ENCODE measurements at regions not wholly inside any gene's neighbourhood (a gene's known extent, or its start where the extent isn't known, plus 50 kb on each side); places are given as distances from the start of the nearest gene placed in this dataset.

DNA sequence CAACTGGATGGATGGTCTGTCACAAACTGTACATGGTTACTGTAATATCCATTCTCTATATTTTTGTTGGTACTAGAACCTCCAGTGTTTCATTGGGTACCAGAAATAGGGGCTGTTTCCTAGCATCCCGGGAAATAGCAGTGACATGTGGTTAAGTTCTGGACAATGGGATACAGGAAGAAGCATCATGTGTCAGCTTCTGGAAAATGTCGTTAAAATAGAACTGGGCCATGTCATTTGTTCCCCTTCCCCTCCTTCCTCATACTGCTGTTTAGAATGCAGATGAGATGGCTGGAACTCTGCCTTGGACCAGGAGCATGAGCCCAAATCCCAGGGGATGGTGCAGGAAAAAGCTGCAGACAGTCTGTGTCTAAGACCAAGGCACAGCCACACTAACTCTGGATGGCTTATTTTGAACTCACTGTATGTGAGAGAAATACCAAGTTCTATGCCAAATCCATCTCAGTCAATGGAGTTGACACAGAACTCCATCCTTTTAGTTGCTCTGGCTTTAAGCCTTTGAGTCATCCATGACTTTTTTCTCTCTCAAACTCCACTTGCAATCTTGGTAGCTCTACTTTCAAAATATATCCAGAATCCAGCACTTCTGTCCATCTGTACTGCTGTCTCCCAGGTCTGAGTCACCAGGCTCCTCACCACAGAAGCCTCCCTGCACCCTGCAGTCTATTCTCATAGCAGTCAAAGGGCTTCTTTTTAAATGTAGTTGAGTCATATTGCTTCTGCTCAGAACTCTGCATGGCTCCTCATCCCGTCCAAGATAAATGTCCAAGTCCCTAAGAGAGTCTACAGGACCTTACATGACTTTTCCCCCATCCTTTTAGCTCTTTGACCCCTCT is 184.2 kb downstream of the NSG2 start:
- no peak for DNase-seq (ENCODE audit: low read depth in 4 of 4, low spot score in 3 of 4)

DNA sequence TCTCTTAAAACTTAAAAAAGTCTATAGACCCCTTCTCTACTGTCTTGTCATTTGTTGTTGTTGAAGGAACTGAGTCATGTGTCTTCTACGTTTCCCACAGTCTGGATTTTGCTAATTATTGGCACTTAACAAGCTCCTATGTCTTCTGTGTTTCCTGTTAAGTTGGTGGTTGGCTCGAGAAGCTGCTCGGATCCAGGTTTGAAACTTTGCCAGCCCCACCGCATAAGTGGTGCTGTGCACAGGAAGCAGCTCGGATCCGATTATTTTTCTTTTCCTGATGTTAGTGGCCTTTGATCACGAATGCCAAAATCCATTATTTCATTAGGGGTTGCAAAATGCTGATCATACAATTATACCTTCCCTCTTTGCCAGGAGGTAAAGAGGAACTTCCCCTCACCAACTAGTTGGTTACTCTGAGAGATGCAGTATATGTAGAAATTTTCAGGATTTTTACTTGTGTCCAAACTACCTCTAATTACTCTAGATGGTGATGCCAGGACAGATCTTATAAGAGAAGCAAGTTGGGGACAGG is 186.5 kb downstream of the NSG2 start:
- no peak for DNase-seq (ENCODE audit: low read depth in 4 of 4, low spot score in 3 of 4)

DNA sequence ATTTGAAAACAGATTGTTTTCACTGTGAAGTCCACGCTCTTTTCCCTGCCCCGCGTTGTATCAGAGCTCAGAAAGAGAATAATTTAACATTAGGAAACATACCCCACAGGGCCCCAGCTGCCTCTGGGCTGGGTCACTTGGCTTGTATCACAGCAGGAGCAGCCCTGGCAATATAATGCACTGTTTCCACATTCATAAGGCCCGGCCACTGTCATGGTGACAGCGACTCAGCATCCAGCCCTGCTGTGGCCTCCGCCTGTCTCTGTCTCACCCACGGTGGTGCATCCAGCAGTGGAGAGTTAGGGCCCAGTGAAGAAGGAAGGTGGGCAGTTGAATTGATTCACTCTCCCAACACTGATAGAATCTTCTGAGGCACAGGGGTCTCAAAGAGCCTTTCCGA is 188.9 kb downstream of the NSG2 start:
- no peak for DNase-seq (ENCODE audit: low read depth in 4 of 4, low spot score in 3 of 4)

DNA sequence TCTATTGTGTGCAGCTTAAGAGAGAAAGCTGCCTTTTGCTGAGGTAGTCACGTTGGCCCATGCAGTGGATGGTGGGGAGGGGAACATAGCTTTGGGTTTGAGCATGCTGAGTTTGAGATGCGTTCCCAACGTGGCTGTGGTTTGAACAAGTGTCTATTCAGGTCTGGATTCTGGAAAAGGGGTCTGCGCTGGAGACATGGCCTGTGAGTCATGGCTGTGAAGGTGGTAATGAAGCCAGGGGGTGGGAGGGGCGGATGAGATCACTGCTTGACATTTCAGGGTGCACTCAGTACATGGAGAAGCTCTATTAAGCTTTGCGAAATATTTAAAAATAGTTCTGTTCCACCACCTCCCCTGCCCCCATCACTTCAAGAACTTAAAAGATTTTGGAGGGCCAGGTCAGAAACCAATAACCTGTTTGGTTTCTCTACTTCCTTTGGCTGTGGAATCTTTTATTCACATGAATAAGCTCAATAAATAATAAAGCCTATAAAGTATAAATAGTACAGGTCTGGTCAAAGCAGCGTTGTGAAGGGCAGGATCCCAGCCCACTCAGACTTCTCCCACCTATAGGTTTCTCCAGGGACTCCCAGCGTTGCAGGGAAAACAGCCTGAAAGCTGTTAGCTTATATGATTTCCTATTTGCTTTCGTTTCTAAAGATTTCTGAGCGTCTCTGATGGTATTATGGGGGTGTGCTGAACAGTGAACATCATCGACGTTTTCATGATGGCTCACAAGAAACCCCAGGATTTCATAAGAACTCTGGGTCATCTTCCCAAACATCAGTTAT is 189.9 kb downstream of the NSG2 start:
- DNase-seq (ENCODE audit: low read depth in 4 of 4, low spot score in 3 of 4), result no peak

DNA sequence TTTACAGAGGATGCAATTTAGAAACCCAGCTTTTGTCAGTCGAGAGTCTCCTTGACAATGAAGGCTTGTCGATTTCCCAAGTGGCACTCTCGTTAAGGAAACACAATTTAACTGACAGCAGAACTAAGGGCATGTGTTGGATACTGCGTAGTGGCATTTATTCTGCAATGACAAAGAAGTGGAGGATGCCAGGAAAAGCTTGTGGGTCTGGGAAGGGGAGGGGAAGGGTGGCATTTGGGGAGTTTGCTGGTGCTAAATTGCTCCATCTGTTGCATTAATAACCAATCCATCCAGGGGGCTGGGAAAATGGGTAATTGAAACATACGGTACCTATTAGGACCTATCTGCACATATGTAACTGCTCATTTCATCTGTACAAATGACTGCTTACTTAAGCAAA is 190.6 kb downstream of the NSG2 start:
- DNase-seq (ENCODE audit: low read depth in 4 of 4, low spot score in 3 of 4), result no peak

DNA sequence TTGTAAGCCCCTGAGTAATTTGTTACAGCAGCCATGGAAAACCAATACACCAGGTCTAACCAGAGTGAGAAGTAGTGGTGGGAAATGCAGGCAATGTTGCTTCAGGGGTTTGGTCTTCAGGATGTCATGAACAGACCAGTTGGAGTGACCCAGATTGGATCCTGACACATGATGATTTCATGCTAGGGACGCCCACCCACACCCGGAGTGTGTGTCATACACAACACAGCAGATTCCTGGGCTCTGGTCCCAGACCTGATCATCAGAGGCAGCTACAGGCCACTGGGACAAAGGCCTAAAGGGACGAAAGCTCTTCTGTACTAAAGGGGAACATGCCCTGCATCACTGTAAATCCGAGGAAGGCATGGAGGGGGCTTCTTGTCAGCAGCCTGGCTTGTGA is 194.2 kb downstream of the NSG2 start:
- no peak for DNase-seq (ENCODE audit: low read depth in 4 of 4, low spot score in 3 of 4)

DNA sequence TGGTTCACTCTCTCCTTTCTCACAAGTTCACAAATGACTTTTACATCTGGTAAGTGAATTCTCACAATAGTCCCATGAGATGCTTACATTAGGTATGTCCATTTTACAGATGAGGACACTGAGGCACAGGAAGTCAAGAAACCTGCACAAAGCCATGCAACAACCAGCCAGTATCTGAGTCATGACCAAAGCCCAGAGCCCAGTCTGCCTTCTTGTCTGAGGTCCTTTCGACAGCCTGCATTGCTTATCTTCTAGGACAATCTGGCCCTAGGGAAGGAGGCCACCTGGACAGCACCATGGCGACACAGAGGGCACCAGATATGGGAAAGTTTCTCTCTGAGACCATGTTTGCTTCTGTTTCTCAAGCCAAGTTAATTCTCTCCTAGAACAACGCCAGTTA is 197.1 kb downstream of the NSG2 start:
- no peak for DNase-seq (ENCODE audit: low read depth in 4 of 4, low spot score in 3 of 4)

DNA sequence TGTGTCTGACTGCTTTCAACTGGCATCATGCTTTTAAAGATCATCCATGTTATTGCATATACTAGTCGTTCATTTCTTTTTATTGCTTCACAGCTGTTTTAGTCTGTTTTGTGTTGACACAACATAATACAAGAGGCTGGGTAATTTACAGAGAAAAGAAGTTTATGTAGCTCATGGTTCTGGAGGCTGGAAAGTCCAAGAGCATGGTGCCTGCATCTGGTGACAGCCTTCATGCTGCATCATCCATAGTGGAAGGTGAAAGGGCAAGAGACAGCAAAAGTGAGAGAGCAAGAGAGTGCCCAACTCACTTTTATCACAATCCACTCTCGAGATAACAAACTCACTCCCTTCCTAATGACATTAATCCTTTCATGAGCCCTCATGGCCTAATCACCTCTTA is 198.4 kb downstream of the NSG2 start:
- no peak for DNase-seq (ENCODE audit: low read depth in 4 of 4, low spot score in 3 of 4)

DNA sequence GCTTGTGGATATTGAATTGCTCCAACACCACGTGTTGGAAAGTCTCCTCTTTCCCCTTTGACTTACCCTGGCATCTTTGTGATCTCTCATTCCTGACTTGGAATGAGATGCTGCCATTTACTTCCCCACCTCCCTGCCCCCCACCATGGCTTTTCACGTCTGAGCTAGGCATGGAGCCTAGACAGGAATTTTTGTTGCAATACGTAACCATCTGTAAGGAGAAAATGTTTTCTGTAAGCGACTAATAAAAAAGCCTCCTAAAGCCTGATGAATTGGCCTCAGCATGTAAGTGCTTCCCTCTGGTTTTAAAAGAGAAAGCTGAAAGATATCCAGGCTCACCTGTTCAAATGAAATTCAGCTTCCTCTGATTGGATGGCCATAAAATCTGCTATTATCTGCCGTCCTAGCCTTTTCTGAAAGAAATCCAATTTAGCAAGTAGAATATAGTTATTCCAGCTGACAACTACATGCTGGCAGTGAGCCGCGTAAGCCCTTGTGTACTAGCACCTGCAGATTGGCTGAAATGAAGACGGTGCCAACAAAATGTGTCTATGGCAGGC is 200.1 kb downstream of the NSG2 start:
- no peak for DNase-seq (ENCODE audit: low read depth in 4 of 4, low spot score in 3 of 4)

DNA sequence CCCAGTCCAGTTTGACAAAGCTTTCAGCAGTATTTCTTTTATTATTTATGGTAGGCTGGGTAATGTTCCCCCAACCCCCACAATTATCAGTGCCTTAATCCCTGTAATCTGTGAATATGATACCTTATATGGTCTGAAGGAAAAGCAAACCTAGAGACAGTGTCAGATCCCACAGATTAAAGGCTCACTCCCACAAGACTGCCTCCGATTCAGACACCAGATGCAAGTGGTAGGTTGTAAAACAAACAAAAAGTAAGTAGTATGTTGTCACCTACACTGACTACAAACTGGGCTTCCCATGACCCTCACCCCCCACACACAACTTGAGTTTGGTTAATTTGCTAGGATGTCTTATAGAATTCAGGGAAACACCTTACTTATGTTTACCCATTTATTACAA is 201.2 kb downstream of the NSG2 start:
- DNase-seq (ENCODE audit: low read depth in 4 of 4, low spot score in 3 of 4), result no peak

DNA sequence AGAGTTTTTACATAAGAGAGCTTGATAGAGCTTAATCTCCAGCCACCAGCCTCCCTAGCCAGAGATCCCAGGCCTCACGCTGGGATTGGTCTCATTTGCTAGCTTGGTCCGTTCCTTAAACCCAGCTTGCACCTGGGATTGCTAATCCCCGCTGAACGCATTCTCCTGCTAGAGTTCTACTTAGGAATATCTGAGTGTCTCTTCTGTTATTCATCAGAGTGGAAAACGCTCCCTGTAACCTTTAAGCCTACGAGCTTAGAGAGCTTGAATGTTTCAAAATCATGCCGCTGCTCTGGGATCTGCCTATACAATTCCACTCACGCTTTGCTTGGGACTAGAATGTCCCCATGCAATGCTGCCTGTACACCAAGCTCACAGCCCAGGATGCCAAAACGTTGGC is 201.8 kb downstream of the NSG2 start:
- DNase-seq (ENCODE audit: low read depth in 4 of 4, low spot score in 3 of 4), result no peak

DNA sequence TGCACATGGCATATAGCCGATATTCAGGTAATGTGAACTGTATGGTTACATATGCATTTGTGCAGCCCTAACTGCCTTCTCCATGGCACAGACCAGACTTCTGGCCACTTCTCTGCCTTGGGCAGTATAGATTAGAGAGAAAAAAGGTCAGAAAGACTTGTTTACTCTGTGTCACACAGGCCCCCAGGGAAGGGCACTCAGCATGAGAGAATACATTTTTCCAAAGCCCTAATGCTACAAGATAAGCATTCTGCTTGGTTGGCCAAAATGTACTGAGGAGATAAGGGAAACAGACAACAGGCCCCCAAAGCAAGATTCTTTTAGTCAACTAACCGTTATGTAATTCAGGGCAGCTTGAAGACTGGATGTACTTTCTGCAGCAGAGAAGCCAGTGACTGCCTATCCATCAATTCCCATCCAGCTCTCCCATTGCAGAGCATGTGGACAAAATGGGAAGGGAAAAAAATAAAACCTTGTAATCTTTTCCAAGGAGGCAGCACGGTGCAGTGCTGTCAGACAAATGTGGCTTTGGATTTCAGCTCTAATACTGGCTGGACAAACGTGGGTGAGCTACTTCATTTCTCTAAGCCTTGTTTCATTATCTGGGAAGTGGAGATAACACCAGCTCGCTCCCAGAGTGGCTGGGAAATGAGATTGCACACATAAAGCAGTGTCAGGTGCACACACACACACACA is 205.9 kb downstream of the NSG2 start:
- no peak for DNase-seq (ENCODE audit: low read depth in 4 of 4, low spot score in 3 of 4)

DNA sequence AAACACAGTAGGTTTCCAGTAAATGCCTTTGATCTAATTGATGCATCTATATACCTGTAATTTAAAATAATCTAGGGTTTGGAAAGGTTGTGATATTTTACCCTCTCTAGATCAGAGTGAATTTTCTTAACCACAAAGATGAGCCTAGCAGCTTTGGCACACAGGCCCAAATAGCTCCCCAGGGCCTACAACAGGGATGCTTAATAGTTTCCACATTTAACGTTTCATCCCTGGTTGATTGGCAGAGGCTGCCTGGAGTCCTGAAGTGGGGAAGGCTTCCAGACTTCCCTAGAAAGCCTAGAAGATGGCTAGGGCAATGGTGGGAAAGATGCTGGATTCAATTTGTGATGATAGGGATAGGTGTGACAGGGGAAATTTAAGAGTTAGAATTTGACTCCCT is 206.6 kb downstream of the NSG2 start:
- no peak for DNase-seq (ENCODE audit: low read depth in 4 of 4, low spot score in 3 of 4)

DNA sequence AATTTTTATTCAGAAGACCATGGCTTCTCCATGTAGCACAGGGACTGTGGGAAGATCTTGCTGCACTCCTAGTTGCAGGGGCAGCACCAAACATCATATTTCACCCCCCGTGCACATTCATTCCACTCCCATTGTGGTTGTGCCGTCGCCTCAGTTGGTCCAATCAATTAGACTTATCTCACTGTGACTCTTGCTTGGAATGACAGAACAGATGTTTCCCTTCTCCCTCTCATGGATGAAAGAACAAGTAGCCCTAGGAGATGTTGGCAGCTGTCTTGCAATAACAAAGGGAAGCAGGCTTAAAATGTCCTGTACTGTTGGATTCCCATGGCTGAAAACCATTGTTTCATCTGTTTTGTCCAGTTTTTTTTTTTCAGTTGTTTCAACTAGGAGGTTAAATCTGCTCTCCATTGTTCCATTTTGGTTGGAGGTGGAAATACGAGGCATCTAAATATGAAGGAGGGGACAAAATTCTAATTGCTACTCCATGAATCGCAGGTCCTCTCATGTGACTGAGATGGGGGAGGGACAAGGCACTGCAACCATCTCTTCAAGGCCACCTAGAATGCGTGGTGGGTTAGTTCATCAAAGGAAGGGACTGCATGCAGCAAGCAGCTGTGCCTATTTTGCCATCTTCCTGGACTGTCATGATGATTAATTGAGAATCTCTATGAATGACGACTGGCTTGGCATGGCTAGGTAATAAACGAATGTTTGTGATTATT is 214.4 kb downstream of the NSG2 start:
- no peak for DNase-seq (ENCODE audit: low read depth in 4 of 4, low spot score in 3 of 4)

DNA sequence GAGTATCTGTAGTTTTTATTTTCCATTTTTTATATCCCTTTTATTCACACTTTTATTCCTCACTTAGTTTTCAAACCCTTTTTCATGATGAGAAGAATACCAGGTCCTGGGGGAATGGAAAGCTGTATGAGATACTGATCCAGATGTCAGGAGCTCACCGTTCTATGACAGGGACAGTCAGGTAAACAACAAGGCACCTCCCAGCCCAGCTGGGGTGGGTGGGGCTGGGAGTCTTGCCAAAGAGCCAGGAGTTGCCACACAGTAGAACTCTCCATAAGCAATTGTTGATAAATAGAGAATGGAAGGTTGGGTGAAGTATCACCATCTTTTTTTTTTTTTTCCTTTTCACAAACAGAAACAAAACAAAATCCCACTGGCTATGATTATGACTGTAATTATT is 225.8 kb downstream of the NSG2 start:
- DNase-seq (ENCODE audit: low read depth in 4 of 4, low spot score in 3 of 4), result no peak

DNA sequence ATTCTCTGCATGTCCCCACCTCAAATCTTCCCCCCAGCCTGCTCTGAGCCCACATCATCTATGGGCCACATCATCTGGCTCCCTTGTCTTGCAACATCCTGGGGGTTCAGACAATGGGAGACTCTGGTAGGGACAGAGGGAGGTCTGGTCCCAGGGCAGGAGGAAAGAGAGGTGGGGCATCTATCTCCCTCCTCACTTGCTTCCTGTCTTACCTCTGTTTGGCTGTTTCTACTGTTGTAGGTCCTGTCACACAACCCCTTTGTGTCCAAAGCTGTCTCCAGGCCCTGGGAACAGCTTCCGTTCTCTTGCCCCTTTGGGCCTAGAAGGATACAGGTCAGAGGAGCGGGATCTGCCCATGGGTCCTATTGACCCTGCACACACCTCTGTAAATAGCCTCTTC is 227.2 kb downstream of the NSG2 start:
- DNase-seq (ENCODE audit: low read depth in 4 of 4, low spot score in 3 of 4), result no peak

DNA sequence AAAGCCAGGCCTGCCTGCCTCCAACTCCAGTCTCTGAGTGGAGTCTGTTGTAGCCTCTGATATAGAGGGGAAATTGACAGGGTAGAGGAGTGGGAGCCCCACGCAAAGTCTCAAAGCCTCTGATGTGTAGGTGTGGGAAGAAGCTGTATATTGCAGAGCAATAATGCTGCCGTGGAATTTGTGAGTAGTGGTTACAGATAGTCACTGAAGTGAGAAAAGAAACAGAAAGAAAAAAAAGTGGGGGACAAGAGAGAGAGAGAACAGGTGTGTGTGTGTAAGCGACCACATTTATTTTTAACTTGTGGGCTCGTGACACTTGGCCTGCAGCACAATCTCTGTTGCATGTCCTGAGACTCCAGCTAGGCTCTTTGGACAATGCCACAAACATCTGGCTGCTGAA is 227.8 kb downstream of the NSG2 start:
- DNase-seq (ENCODE audit: low read depth in 4 of 4, low spot score in 3 of 4), result no peak

DNA sequence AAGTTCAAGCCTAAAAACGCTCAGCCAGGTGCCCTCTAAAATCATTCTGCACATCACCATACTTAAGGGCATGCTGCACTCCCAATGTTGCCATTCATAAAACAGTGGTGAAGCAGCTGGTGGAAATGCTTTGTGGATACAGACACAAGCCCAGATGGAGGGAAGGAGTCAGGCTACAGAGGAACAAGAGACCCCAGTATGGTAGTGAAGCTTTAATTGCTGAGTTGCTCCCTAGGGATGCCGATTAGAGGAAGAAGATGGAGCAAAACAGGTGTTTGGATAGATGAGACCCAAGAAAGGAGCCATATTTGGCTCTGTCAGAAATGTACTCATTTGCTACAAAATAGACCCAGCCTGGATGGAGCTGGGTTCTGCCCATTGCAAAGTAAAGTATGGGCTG is 230.5 kb downstream of the NSG2 start:
- DNase-seq (ENCODE audit: low read depth in 4 of 4, low spot score in 3 of 4), result no peak

DNA sequence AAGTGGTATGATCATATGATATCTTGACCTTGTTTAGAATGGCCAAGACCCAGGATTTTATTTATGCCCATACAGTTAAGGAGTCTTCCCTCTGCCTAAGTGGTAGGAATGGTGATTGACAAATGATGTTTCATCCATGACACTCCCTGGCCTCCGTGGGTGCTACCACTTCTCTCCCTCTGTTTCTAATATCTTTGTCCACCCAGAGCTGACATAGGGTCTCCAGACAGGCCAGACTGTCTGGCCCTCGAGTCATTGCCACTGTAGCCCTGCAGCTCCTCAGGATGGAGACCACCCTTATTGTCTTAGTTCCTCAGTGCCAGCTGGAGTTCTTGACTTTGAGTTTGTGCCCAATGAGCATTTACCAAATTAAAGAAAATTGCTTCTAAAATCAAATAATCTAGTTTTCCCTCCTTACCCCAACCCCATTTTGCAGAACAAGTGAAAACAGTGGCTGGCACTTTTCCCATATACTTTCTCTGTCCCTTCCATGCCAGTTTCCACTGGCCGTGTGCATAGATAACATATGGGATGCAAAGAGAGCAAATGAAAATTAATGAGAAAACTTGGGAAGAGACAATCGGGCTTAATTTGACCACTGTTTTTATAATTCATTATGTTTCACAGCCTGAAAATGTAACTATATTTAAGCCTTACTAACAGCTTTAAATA is 235.7 kb downstream of the NSG2 start:
- DNase-seq (ENCODE audit: low read depth in 4 of 4, low spot score in 3 of 4), result no peak

DNA sequence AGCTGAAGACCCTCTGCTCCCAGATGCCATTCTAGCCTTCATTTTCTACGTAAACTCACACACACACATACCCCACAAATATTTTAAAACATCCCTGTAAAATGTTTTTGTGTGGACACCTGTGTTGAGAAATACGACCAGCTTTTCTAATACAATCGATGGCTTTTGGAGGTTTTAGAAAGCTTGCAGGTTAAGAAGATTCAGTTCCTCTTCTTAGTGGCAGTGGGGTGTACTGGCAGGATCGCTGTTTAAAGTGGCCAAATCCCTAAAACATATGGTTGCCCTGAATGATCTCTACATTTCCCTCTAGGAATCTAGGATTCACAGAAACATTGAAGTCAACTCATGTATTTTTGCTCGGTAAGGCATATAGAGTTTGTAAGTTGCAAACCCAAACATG is 236.3 kb downstream of the NSG2 start:
- no peak for DNase-seq (ENCODE audit: low read depth in 4 of 4, low spot score in 3 of 4)
